ENCODE measurements at regions not wholly inside any gene's neighbourhood (a gene's known extent, or its start where the extent isn't known, plus 50 kb on each side); places are given as distances from the start of the nearest gene placed in this dataset.
A peak's percentile ranks its signal among the peaks of the same experiment; 100 is the strongest.

- Histone ChIP-seq H3K4me3 (no peak overlapping the region), H3K4me1 (peaks cover 18% of the 10 kb centered on the region), H3K4me2 (no peak overlapping the region), H3K27ac (peak overlapping the region in 1 of 2 experiments; percentile 40; a peak in 2 of 6 replicates), H3K9me3 (no peaks in the 10 kb centered on the region)
- ChIA-PET CTCF (interaction anchor here (1.0 to 1.2 kb wide), 3 partner anchors 34 to 254 kb away, joined by 3 read pairs; no protein-coding TSS in a partner anchor), POLR2A (no interaction called here)
- ATAC-seq (no peak), DNase-seq (ENCODE audit: low read depth in 1 of 2, low spot score in 1 of 2) (no peak), FAIRE-seq (no peak)
- TF ChIP-seq HDAC2 (IDR thresholded peaks at IDR 0.05) = no peak
- TF ChIP-seq ZC3H11A (IDR thresholded peaks at IDR 0.05) = no peak
- no peak for TF ChIP-seq CHD2 (IDR thresholded peaks at IDR 0.05; ENCODE audit: low read length, partially characterized antibody)
- no peak for TF ChIP-seq SMC3 (IDR thresholded peaks at IDR 0.05)
- no peak for TF ChIP-seq MAX (IDR thresholded peaks at IDR 0.05)
- no peak for TF ChIP-seq HOXA7 (CRISPR knock-in tag; IDR thresholded peaks at IDR 0.05)
- no peak for TF ChIP-seq BCL3 (IDR thresholded peaks at IDR 0.05)
- no peak for TF ChIP-seq RAD21 (conservative IDR thresholded peaks at IDR 0.05 in 1 of 2, IDR thresholded peaks at IDR 0.05 in 1 of 2)
- no peak for TF ChIP-seq RCOR1 (IDR thresholded peaks at IDR 0.05; ENCODE audit: low read depth, low read length)
- TF ChIP-seq TFCP2L1 (CRISPR knock-in tag; IDR thresholded peaks at IDR 0.05) = no peak
- no peak for TF ChIP-seq RARB (CRISPR knock-in tag; IDR thresholded peaks at IDR 0.05)
- no peak for TF ChIP-seq HMGXB4 (CRISPR knock-in tag; IDR thresholded peaks at IDR 0.05; ENCODE audit: borderline replicate concordance)
- TF ChIP-seq PBX3 (IDR thresholded peaks at IDR 0.05) = no peak
- TF ChIP-seq MYC (IDR thresholded peaks at IDR 0.05; ENCODE audit: borderline replicate concordance, low read length) = no peak
- 34% methylated on average over 4 of the region's 4 CpGs for WGBS (ENCODE audit: missing lambda C conversion rate)
Observed at GRCh38 chr5:175206669-175207068, 237.3 kb downstream of the DRD1 start.

- Histone ChIP-seq H3K4me1 (peaks cover 22% of the 10 kb centered on the region), H3K4me2 (peak overlapping the region; percentile 50), H3K27ac (peak overlapping the region; percentile 29 to 77; a peak in 4 of 6 replicates), H3K9me3 (no peaks in the 10 kb centered on the region), H3K4me3 (no peak overlapping the region)
- ATAC-seq (peak; percentile 72 to 78), FAIRE-seq (no peak), DNase-seq (ENCODE audit: low read depth in 1 of 2, low spot score in 1 of 2) (peak; percentile 24 to 58)
- CTCF ChIA-PET = interaction anchor here (0.8 kb wide), 1 partner anchor 9 kb away, joined by 3 read pairs; no protein-coding TSS in a partner anchor
- 30% methylated on average over 4 of the region's 4 CpGs for WGBS (ENCODE audit: missing lambda C conversion rate)
- POLR2A ChIA-PET = interaction anchor here (0.6 to 1.3 kb wide), 3 partner anchors 9 to 176 kb away, joined by 3 to 9 read pairs (median 4); no protein-coding TSS in a partner anchor
- TF ChIP-seq PBX3 (IDR thresholded peaks at IDR 0.05) = peak; percentile 74; the same call in 1 of the 2 replicates
- peak; percentile 98 for TF ChIP-seq HOXB5 (CRISPR knock-in tag; IDR thresholded peaks at IDR 0.05)
- TF ChIP-seq CHD4 (IDR thresholded peaks at IDR 0.05; ENCODE audit: borderline replicate concordance) = no peak
- TF ChIP-seq FOSL2 (IDR thresholded peaks at IDR 0.05) = no peak
- peak; percentile 29; the same call in 1 of the 2 replicates for TF ChIP-seq FOSL2 (CRISPR knock-in tag; IDR thresholded peaks at IDR 0.05)
- peak; percentile 41; the same call in 1 of the 2 replicates for TF ChIP-seq JUNB (IDR thresholded peaks at IDR 0.05)
- no peak for TF ChIP-seq RCOR1 (IDR thresholded peaks at IDR 0.05; ENCODE audit: low read depth, low read length)
- peak; percentile 30; the same call in 1 of the 2 replicates for TF ChIP-seq GATA3 (IDR thresholded peaks at IDR 0.05; ENCODE audit: borderline replicate concordance)
Observed at GRCh38 chr5:175202463-175203068, 241.4 kb downstream of the DRD1 start.

Measured in A549 (cell line).